ENCODE measurements at regions not wholly inside any gene's neighbourhood (a gene's known extent, or its start where the extent isn't known, plus 50 kb on each side); places are given as distances from the start of the nearest gene placed in this dataset.

DNA sequence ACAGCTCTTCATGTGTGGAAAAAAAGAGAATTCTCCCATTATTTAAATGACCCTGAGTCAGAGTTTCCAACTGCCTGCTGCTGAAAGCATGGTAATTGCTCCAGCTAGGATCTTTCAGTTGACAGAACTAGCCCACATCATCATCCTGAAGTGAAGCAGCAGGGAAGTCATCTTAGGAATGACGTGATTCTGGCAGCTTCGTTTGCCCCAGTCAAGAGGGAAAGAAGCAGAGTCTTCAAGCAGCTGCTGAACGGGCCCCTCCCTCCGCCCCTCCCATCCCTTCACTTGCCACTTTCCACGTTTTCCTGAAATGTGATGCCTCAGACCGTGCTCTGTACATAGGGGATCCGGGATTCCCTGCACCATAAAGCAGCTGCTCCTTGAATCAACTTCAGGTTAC, 455.0 kb upstream of the TMEM132C start:
- no peak overlapping the region for H3K4me3 ChIP-seq (ENCODE audit: control extremely low read depth in 1 of 5, extremely low read depth in 1 of 5, insufficient read depth in 1 of 5, low read depth in 2 of 5, low read length in 4 of 5)
- no peak for ATAC-seq (ENCODE audit: low read depth)
- H3K4me1 ChIP-seq (ENCODE audit: control insufficient read depth in 2 of 2, insufficient read depth in 2 of 2, low read length in 2 of 2), result no peaks in the 10 kb centered on the region
- no peaks in the 10 kb centered on the region for H4K20me1 ChIP-seq (ENCODE audit: control insufficient read depth, insufficient read depth, low read length, poor library complexity, severe bottlenecking)
- H2AFZ ChIP-seq (ENCODE audit: insufficient read depth, low read depth, low read length, poor library complexity, severe bottlenecking), result no peak overlapping the region
- 20% methylated on average over 7 of the region's 7 CpGs for WGBS (ENCODE audit: insufficient coverage)
- no peaks in the 10 kb centered on the region for H3K36me3 ChIP-seq (replicated peaks in 1 of 2; ENCODE audit: control extremely low read depth in 1 of 2, control insufficient read depth in 1 of 2, extremely low read depth in 1 of 2, insufficient read depth in 2 of 2, low read length in 1 of 2)
- Mint-ChIP-seq H3K4me3 (no peak overlapping the region), H3K27me3 (no peaks in the 10 kb centered on the region), H3K27ac (no peak overlapping the region), H3K9me3 (ENCODE audit: insufficient read depth) (peaks cover 2% of the 10 kb centered on the region), H3K4me1 (no peaks in the 10 kb centered on the region)
- no peak overlapping the region for H3K27ac ChIP-seq (ENCODE audit: low read length in 2 of 2)
- ChIA-PET CTCF (no interaction called here), POLR2A (no interaction called here)
- TF ChIP-seq CTCF (IDR thresholded peaks at IDR 0.05) (no peak), EZH2 (IDR thresholded peaks at IDR 0.05; ENCODE audit: borderline replicate concordance, insufficient read depth, low read depth, low read length, poor library complexity, severe bottlenecking) (no peak)
- no peak overlapping the region for H3K9ac ChIP-seq (ENCODE audit: low read length)
- H3K27me3 ChIP-seq (replicated peaks in 1 of 4; ENCODE audit: control extremely low read depth in 1 of 4, control insufficient read depth in 3 of 4, insufficient read depth in 4 of 4, low read length in 3 of 4), result no peaks in the 10 kb centered on the region
- no peak overlapping the region for H3K4me2 ChIP-seq (replicated peaks; ENCODE audit: low read depth, low read length, poor library complexity, severe bottlenecking)
- H3K79me2 ChIP-seq (ENCODE audit: control insufficient read depth, insufficient read depth, low read length), result no peaks in the 10 kb centered on the region
- DNase-seq, result no peak
- H3K9me3 ChIP-seq (ENCODE audit: control extremely low read depth in 1 of 3, control insufficient read depth in 2 of 3, insufficient read depth in 1 of 3, low read length in 2 of 3), result peaks cover 0 to 6% (median 0%) of the 10 kb centered on the region in 3 donors
- intact Hi-C loops (cut with micrococcal nuclease), result no loop called here

- CTCF ChIA-PET, result no interaction called here
- no peak overlapping the region for H2AFZ ChIP-seq (ENCODE audit: insufficient read depth, low read depth, low read length, poor library complexity, severe bottlenecking)
- no peaks in the 10 kb centered on the region for H3K79me2 ChIP-seq (ENCODE audit: control insufficient read depth, insufficient read depth, low read length)
- no peaks in the 10 kb centered on the region for H3K4me1 ChIP-seq (ENCODE audit: control insufficient read depth in 2 of 2, insufficient read depth in 2 of 2, low read length in 2 of 2)
- peaks cover 0 to 9% (median 0%) of the 10 kb centered on the region in 3 donors for H3K9me3 ChIP-seq (ENCODE audit: control extremely low read depth in 1 of 3, control insufficient read depth in 2 of 3, insufficient read depth in 1 of 3, low read length in 2 of 3)
- POLR2A ChIA-PET, result no interaction called here
- no peak for TF ChIP-seq CTCF (IDR thresholded peaks at IDR 0.05)
- no peak for TF ChIP-seq EZH2 (IDR thresholded peaks at IDR 0.05; ENCODE audit: borderline replicate concordance, insufficient read depth, low read depth, low read length, poor library complexity, severe bottlenecking)
- Mint-ChIP-seq H3K27me3 (no peaks in the 10 kb centered on the region), H3K4me1 (no peaks in the 10 kb centered on the region), H3K4me3 (no peak overlapping the region), H3K27ac (no peak overlapping the region), H3K9me3 (ENCODE audit: insufficient read depth) (peaks cover 2% of the 10 kb centered on the region)
- no peaks in the 10 kb centered on the region for H4K20me1 ChIP-seq (ENCODE audit: control insufficient read depth, insufficient read depth, low read length, poor library complexity, severe bottlenecking)
- no peaks in the 10 kb centered on the region for H3K36me3 ChIP-seq (replicated peaks in 1 of 2; ENCODE audit: control extremely low read depth in 1 of 2, control insufficient read depth in 1 of 2, extremely low read depth in 1 of 2, insufficient read depth in 2 of 2, low read length in 1 of 2)
- H3K4me3 ChIP-seq (ENCODE audit: control extremely low read depth in 1 of 5, extremely low read depth in 1 of 5, insufficient read depth in 1 of 5, low read depth in 2 of 5, low read length in 4 of 5), result no peak overlapping the region
- ATAC-seq (ENCODE audit: low read depth) (no peak), DNase-seq (no peak)
- no CpG with 5 or more reads among the region's 2 CpGs for WGBS (ENCODE audit: insufficient coverage)
- no peaks in the 10 kb centered on the region for H3K27me3 ChIP-seq (replicated peaks in 1 of 4; ENCODE audit: control extremely low read depth in 1 of 4, control insufficient read depth in 3 of 4, insufficient read depth in 4 of 4, low read length in 3 of 4)
- no peak overlapping the region for H3K9ac ChIP-seq (ENCODE audit: low read length)
- no peak overlapping the region for H3K4me2 ChIP-seq (replicated peaks; ENCODE audit: low read depth, low read length, poor library complexity, severe bottlenecking)
- intact Hi-C loops (cut with micrococcal nuclease), result no loop called here
- H3K27ac ChIP-seq (ENCODE audit: low read length in 2 of 2), result no peak overlapping the region
Observed at GRCh38 chr12:127813147-127813546, 453.8 kb upstream of the TMEM132C start.

Data from B cell (primary cell).